ENCODE measurements at regions not wholly inside any gene's neighbourhood (a gene's known extent, or its start where the extent isn't known, plus 50 kb on each side); places are given as distances from the start of the nearest gene placed in this dataset.

DNA sequence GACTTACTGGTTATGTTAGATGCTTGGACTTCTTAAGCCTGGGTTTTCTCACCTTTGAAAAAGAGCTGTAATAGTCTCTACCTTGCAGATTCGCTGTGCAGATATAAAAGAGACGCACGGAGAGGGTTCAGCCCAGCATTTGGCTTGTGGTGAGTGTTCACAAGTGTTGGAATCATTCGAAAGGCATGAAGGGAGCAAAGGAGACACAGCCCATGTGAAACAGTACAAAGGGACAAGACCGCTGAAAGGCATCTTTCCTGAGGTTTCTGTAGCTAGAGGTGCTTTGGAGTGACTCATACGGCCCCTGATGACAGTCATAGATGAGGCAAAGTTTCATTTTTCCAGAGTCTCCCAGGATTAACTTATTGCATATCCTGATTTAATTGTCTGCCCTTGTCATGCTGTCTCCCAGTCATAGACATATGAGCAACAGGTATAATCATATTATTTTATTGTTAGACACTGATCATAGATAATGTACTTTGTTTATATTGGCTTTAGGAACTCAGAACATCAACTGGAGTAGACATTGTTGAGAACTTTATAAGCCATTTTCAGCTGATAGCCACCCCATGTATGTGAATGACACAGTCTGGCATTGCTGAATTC is 171.1 kb downstream of the ADRA2A start:
- no peak overlapping the region for H3K4me3 ChIP-seq
- Mint-ChIP-seq H3K4me1 (peaks cover 4% of the 10 kb centered on the region), H3K4me3 (no peak overlapping the region), H3K27me3 (ENCODE audit: insufficient read depth, low read depth, poor library complexity) (no peaks in the 10 kb centered on the region), H3K9me3 (no peaks in the 10 kb centered on the region), H3K27ac (no peak overlapping the region), H3K36me3 (ENCODE audit: low read depth) (no peaks in the 10 kb centered on the region)
- DNase-seq (ENCODE audit: low spot score) = no peak
- no peak for TF ChIP-seq REST (IDR thresholded peaks at IDR 0.05; ENCODE audit: unreplicated experiment)
- TF ChIP-seq POLR2AphosphoS5 (IDR thresholded peaks at IDR 0.05; ENCODE audit: low read depth) = no peak
- TF ChIP-seq ZNF462 (CRISPR knock-in tag; IDR thresholded peaks at IDR 0.05) = no peak
- no peak for TF ChIP-seq CTCF (conservative IDR thresholded peaks at IDR 0.05; ENCODE audit: low read depth in 2 of 2)
- TF ChIP-seq ZNF331 (CRISPR knock-in tag; IDR thresholded peaks at IDR 0.05; ENCODE audit: low read depth) = no peak
- TF ChIP-seq JUNB (IDR thresholded peaks at IDR 0.05; ENCODE audit: unreplicated experiment) = no peak
- TF ChIP-seq, protein P1, sequence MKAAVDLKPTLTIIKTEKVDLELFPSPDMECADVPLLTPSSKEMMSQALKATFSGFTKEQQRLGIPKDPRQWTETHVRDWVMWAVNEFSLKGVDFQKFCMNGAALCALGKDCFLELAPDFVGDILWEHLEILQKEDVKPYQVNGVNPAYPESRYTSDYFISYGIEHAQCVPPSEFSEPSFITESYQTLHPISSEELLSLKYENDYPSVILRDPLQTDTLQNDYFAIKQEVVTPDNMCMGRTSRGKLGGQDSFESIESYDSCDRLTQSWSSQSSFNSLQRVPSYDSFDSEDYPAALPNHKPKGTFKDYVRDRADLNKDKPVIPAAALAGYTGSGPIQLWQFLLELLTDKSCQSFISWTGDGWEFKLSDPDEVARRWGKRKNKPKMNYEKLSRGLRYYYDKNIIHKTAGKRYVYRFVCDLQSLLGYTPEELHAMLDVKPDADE (IDR thresholded peaks at IDR 0.05) = no peak
- no peak for TF ChIP-seq NANOG (IDR thresholded peaks at IDR 0.05; ENCODE audit: borderline replicate concordance)
- no peak for TF ChIP-seq EZH2phosphoT487 (IDR thresholded peaks at IDR 0.05; ENCODE audit: unreplicated experiment)
- TF ChIP-seq STAT1 (IDR thresholded peaks at IDR 0.05; ENCODE audit: unreplicated experiment) = no peak
- no peak for TF ChIP-seq CREB1 (CRISPR knock-in tag; IDR thresholded peaks at IDR 0.05; ENCODE audit: low read depth)
- TF ChIP-seq EZH2 (IDR thresholded peaks at IDR 0.05; ENCODE audit: low read depth, unreplicated experiment) = no peak
- no peak for TF ChIP-seq ZNF114 (CRISPR knock-in tag; IDR thresholded peaks at IDR 0.05)
- H3K79me2 ChIP-seq (replicated peaks; ENCODE audit: insufficient read depth) = no peaks in the 10 kb centered on the region
- no peak overlapping the region for H3K4me2 ChIP-seq
- H2AFZ ChIP-seq = no peak overlapping the region
- H3F3A ChIP-seq (replicated peaks; ENCODE audit: low read depth) = no peaks in the 10 kb centered on the region
- H3K9me2 ChIP-seq (ENCODE audit: insufficient read depth) = no peaks in the 10 kb centered on the region
- H3K36me3 ChIP-seq (ENCODE audit: insufficient read depth) = no peaks in the 10 kb centered on the region
- no peaks in the 10 kb centered on the region for H3K4me1 ChIP-seq (ENCODE audit: insufficient read depth)
- no peaks in the 10 kb centered on the region for H3K27me3 ChIP-seq (ENCODE audit: insufficient read depth)
- no peaks in the 10 kb centered on the region for H4K20me1 ChIP-seq (replicated peaks; ENCODE audit: insufficient read depth)
- no peak for ATAC-seq
- H3K27ac ChIP-seq (ENCODE audit: low read depth) = no peak overlapping the region
